ENCODE measurements at regions not wholly inside any gene's neighbourhood (a gene's known extent, or its start where the extent isn't known, plus 50 kb on each side); places are given as distances from the start of the nearest gene placed in this dataset.

GRCh38 chr2:217116610-217117009 is 256.7 kb upstream of the TNP1 start:
- DNase-seq (ENCODE audit: extremely low read depth, low read depth, low spot score) = no peak

GRCh38 chr2:217114117-217114516 is 254.3 kb upstream of the TNP1 start:
- DNase-seq (ENCODE audit: extremely low read depth, low read depth, low spot score) = no peak

GRCh38 chr2:217113491-217113890 is 253.6 kb upstream of the TNP1 start:
- DNase-seq (ENCODE audit: extremely low read depth, low read depth, low spot score) = no peak

GRCh38 chr2:217110550-217110949 is 250.7 kb upstream of the TNP1 start:
- DNase-seq (ENCODE audit: extremely low read depth, low read depth, low spot score) = no peak

GRCh38 chr2:217108575-217109027 is 248.7 kb upstream of the TNP1 start:
- DNase-seq (ENCODE audit: extremely low read depth, low read depth, low spot score) = no peak

DNA sequence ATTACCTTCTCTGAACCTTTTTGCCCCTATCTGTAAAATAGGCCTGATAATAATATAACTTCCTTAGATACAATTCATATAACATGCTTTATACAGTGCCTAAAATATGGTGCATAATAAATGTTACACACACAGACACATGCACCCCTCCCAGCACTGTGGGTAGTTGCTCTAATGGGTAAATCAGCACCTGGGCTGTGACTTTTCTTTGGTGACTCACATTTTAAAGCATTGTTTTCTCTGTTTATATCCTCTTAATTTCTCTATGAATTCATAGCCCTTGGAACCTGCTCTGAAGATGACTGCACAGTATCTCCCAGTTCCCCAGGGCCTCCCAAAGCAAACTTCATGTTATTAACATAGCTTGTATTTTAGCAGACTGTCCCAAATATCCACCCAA is 248.2 kb upstream of the TNP1 start:
- DNase-seq (ENCODE audit: extremely low read depth, low read depth, low spot score) = no peak

DNA sequence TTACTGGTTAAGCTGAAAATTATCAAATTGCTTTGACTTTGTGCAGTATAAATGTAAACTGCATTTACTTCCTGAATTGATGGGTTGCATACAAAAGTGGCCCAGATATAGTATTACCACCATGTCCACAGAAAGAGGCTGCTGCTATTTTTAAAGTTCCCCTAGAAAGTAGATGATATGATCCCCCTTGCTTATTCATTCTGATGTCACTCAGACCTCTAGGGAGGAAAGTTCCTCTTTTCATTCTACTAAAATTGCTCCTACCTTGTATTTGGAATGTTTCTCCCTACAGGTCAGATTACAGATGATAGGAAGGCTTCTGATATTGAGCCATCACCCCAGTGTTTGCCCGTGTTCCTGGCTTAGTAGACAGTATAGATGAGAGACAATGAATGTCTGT is 247.6 kb upstream of the TNP1 start:
- DNase-seq (ENCODE audit: extremely low read depth, low read depth, low spot score) = no peak

DNA sequence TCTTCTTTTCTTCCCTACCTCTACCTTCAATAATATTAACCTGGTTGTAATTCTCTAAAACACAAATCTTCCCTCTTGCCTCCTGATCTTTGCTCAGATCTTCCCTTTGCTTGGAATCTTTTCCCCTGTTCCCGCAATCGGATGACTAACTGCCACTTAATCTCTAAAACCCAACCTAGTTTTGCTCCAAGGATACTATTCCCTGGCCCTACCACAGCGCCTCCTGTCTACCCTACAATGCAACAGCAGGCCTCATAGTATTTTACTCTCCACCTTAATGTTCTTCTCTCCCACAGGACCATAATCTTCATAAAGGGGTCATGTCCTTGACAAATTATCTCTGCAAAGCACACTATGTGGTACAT is 246.8 kb upstream of the TNP1 start:
- DNase-seq (ENCODE audit: extremely low read depth, low read depth, low spot score) = no peak

DNA sequence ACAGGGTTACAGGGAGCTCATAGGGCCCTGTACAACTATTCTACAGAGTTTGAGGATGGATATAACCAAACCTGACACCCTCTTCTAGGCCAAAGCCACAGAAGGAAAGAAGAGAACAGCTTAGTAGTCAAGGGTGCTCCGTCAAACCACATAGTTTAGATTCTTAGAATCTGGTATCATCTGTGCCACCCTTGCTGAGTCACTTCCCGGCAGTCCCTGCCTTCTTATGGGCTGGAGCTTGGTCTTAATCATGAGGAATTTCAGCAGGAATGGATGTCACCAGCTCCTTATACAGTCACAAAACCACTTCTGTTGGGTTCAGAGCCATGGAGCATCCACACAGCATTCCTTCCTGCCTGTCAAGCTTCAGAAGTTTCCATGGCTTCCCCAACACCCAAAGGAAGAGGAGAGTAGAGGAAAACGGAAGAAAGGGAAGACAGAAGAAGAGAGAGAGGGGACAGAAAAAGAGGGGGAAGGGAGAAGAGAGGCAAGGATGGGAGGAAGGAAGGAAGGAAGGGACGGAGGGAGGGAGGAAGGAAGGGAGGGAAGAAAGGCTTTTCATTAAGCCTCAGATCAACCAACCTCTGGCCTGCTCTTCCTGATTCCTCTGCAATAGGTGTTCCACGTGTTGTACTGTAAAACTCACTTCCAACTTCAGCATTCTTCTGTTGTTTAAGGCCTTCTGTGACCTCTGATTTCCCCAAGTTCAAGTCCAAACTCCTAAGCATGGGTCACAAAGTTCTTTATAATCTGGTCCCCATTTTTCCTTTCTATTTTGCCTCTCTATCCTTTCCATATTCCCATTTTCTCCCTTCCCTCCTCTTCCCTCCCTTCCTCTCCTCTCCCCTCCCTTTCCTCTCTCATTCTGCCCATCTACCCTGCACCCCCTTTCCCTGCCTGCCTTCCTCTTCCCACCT is 246.1 kb upstream of the TNP1 start:
- DNase-seq (ENCODE audit: extremely low read depth, low read depth, low spot score) = peak; percentile 56

- no peak for DNase-seq (ENCODE audit: extremely low read depth, low read depth, low spot score)
These were observed 244.1 kb upstream of the TNP1 start for GRCh38 chr2:217103752-217104545.

DNA sequence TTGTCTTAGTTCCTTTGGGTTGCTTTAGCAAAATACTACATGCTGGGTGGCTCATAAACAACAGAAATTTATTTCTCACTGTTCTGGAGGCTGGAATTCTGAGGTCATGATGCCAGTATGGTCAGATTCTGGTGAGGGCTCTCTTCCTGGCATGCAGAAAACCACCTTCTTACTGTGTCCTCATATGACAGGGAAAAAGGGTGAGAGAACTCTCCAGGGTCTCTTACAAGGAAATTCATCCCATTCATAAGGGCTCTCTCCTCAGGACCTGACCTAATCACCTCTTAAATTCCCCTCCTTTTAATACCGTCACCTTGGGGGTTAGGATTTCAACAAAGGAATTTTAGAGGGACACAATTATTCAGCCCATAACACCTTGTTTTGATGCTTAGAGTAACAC is 243.1 kb upstream of the TNP1 start:
- no peak for DNase-seq (ENCODE audit: extremely low read depth, low read depth, low spot score)

GRCh38 chr2:217101972-217102371 is 242.1 kb upstream of the TNP1 start:
- DNase-seq (ENCODE audit: extremely low read depth, low read depth, low spot score) = no peak

- DNase-seq (ENCODE audit: extremely low read depth, low read depth, low spot score) = no peak
These were observed 239.7 kb upstream of the TNP1 start for GRCh38 chr2:217099561-217099960.

DNA sequence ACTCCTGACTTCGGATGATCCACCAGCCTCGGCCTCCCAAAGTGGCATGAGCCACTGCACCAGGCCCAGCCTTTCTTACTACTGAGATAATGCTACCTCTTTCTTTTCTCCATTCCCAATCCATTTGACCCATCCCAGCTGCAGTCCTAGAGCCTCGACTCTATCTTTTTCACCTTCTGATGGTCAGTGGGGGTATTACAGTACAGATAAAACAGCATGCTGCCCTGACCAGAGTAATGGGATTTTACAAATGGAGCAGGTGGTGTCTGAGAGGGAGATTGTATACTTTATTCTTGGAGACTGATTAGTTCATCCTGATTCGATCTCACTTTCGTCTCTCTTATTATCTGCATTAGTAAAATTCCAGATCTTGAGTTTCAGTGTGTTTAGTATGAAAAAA is 238.6 kb upstream of the TNP1 start:
- DNase-seq (ENCODE audit: extremely low read depth, low read depth, low spot score) = no peak

DNA sequence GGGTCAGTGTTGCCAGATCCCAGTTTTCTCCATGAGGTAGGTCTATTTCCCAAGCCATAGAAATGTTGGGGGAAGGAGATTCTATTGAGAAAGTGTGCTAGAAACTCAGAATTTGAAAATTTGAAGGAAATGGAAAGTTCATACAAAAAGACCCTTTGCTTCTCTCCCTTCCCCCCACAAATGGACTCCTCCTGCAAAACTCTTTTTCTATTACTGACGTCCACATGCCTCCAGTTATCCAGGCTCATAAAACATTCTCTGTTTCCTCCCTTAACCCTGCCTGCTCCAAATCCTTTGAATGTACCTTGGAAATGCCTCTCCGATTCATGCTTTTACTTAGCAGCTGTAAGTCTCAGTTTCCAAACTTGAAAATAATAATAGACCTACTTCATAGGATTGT is 237.5 kb upstream of the TNP1 start:
- DNase-seq (ENCODE audit: extremely low read depth, low read depth, low spot score) = no peak

DNA sequence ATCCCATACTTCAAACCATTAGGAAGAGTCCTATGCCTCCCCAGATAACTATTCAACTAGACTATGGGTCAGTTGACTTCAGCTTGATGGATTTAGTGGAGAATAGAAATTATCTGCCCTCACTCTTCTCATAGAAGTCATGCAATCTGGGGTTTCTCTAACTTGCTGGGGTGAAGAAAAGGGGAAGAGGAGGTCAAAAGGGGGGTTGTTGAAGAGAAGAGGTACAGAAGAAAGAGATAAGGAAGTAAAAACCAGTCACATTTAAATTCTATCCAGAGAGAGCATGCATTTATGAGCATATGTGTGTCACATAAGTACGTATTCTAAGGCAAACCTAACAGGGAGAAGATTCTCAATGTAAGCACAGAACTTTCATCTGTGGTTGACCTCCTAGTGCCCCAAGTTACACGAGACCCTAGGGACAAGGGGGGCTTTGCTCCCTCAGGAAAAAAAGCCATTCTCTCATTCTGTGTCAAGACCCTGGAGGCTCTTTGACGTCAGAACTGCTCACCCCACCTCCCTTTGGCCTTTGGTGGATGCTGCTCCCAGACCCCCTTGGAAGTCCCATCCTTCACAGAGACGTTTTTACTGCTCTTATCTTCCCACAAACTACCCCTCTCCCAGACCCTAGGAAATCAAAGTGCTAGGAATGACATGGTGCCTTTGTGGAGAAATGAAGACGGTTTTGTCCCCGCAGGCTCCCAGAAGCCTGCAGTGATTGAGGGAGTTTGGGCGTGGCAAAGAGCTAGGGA is 236.8 kb upstream of the TNP1 start:
- DNase-seq (ENCODE audit: extremely low read depth, low read depth, low spot score) = no peak

- DNase-seq (ENCODE audit: extremely low read depth, low read depth, low spot score) = no peak
These were observed 235.8 kb upstream of the TNP1 start for GRCh38 chr2:217095511-217096205.

DNA sequence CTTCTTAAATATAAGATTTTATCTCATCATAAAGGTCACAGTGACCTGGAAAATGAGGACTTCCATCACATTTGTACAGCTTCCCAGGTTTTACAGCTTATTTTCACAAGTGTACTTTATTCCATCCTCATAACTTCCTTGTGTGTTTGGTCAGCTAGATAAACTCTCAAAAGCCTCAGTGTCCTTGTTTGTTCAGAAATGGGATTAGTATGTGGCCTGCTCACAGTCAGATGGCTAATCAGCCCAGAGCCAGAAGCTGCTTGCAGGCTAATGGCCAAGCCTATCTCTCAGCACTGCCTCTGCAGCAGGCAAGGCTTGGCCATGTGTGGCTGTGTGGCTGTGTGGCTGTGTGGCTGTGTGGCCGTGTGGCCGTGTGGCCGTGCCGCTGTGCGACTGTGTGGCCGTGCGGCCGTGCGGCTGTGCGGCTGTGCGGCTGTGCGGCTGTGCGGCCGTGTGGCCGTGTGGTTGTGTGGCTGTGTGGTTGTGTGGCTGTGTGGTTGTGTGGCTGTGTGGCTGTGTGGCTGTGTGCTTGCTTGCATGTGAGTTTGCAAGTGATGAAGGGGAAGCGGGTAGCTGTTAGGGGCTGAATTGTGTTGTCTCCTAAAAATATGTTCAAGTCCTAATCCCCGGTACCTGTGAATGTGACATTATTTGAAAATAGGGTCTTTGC is 233.0 kb upstream of the TNP1 start:
- DNase-seq (ENCODE audit: extremely low read depth, low read depth, low spot score) = no peak

- no peak for DNase-seq (ENCODE audit: extremely low read depth, low read depth, low spot score)
These were observed 231.7 kb upstream of the TNP1 start for GRCh38 chr2:217091531-217091930.

- no peak for DNase-seq (ENCODE audit: extremely low read depth, low read depth, low spot score)
These were observed 231.0 kb upstream of the TNP1 start for GRCh38 chr2:217090884-217091283.
